ENCODE measurements at regions not wholly inside any gene's neighbourhood (a gene's known extent, or its start where the extent isn't known, plus 50 kb on each side); places are given as distances from the start of the nearest gene placed in this dataset.

DNA sequence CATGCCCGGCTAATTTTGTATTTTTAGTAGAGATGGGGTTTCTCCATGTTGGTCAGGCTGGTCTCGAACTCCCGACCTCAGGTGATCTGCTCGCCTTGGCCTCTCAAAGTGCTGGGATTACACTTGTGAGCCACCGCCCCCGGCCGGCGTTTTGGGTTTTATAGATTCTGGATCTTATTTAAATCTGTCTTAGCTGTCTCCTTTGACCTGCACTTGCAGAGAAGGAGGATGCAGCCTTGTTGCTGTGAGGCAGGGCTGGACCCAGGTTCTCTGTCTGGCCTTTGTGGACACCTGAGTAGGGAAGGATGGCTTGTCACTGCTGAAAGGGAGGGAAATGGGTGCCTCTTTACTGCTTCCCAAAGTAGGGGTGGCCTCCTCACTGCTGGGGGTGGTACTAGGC lies 83.0 kb upstream of the HS6ST1 start:
- no peak for DNase-seq (ENCODE audit: low read depth)

- no peak for DNase-seq (ENCODE audit: low read depth)
Observed at GRCh38 chr2:128402911-128403670, 84.4 kb upstream of the HS6ST1 start.

DNA sequence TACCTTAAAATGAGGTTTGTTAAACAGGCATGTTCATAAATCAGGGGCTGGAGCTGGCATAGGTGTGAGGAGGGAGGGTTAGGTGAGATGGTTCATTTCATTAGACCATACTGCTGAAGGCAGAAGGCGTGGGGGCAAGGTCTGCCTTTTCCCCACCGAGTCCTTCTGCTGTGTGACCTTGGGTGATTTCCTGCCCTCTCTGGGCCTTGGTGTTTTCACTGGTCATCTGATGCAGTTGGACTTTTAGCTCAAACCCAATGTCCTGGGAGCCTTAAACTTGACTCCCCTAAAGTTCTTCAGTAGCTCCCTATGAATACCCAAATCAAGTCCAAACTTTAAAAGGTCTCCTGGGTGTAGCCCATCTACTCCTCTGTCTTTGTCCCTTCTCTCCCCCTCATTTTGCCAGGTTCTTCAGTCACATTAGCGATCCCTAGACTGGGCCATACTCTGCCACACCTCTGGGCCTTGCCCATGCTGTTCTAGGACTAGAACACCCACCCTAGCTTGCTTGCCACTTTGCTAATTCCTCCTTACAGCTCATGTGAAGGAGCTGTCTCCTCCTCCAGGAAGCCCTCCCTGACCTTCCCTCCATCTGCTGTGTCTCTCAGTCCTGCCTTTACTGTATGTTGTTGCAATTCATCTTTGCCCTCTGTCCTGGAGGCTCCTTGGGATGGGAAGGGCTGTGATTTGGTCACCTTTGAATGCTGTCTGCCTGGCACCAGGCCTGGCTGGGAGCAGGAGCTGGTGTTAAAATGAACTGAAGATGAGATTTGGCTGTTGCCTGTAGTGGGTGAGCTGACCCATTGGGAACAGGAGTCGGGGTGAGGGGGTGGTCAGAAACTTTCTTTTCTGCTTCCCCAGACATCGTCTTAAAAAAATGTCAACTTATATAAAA lies 85.4 kb upstream of the HS6ST1 start:
- no peak for DNase-seq (ENCODE audit: low read depth)

DNA sequence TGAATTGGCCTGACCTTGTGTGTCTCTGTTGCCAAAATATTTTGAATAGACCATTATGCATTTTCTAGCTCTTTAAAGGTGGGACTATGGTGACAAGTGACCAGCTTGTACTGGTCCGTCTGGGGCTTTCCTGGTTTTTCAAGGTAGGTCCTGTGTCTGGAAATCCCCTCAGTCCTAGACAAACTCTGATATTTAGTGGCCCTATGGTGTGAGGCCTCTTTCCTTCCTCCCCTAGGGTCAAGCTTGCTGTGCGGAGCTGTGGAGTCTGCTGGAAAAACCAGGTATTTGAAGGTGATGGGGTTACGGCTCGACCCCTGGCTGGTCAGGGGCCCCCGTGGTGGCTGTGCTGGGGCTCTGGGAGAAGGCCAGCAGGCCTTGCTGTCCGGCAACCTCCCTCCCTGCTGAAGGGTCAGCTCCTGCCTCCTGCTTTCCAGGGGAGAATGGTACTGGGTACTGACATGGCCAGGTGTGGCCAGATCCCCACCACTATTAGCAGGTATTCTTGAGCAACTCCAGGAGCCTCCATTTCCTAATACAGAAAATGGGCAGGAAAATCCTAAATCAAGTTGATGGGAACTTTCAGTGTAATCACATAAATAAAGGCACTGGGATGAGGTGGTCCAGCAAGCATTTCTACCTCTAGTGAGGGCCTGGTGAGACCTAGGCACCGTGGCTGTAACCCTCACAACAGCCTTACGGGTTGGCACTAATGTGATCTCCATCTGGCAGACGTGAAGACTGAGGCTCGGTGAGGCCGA lies 86.2 kb upstream of the HS6ST1 start:
- no peak for DNase-seq (ENCODE audit: low read depth)

GRCh38 chr2:128405467-128405900 lies 86.8 kb upstream of the HS6ST1 start:
- no peak for DNase-seq (ENCODE audit: low read depth)

DNA sequence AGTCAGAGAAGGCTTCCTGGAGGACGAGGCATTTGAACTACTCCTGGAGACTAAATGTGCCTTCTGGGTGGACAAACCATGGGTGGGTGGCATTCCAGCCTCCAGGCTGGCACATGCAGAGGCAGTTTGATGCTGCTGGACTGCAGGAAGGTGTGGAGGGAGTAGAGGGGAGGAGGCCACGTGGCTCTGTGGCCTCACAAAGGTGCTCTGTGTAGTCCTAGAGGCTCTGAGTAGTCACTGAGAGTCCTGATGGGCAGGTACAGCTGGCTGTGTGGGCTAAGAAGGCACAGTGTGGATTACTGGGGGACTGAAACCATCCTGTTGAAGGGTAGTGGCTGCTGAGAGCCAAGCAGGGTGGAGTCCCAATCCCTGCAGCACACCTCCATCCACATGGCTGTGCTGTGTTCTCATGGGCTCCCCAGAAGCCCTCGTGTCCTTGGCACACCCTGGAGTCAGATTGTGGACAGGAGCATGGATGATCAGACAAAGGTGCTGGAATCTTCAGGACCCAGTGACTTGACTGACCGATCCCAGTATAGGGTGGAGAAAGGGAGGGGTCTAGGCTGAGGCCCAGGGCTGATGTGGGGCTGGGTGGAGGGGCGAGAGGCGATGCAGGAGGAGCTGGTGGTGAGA lies 87.4 kb upstream of the HS6ST1 start:
- no peak for DNase-seq (ENCODE audit: low read depth)

DNA sequence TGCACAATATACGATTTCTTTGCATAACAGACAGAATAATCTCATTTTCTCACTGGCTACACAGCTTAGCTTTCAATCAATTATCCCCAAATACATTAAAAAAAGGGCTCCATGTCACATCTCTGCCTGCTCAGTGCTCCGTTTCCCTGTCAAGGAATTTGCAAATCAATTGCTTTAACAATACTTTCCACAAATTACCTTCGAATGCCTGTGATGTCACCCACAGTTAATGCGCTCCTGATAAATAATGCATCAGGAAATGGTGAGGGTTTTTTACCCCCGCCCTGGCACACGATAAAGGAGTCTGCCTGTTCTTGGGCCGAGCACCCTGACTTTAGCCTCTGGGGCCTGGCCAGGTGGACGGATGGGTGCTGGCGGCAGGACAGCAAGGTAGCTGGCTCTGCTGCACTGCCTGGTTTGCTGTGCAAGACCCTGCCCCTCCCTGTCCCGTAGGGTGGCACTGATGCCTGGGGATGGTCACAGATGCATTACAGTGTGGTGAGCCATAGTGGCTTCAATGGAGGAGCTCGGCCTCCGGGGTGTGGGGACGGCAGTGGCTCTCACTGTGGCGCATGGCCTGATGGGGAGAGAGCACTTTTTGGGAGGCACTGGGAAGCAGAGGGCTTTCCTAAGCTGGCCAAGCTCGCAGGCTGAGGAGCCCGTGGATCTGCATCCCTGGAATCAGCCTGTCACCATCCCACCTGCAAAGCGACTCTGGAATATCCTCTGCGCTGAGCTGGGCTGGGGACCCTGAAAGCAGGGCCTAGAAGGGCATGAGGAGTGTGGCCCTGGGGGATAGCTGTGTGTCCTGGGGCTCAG lies 88.3 kb upstream of the HS6ST1 start:
- no peak for DNase-seq (ENCODE audit: low read depth)

DNA sequence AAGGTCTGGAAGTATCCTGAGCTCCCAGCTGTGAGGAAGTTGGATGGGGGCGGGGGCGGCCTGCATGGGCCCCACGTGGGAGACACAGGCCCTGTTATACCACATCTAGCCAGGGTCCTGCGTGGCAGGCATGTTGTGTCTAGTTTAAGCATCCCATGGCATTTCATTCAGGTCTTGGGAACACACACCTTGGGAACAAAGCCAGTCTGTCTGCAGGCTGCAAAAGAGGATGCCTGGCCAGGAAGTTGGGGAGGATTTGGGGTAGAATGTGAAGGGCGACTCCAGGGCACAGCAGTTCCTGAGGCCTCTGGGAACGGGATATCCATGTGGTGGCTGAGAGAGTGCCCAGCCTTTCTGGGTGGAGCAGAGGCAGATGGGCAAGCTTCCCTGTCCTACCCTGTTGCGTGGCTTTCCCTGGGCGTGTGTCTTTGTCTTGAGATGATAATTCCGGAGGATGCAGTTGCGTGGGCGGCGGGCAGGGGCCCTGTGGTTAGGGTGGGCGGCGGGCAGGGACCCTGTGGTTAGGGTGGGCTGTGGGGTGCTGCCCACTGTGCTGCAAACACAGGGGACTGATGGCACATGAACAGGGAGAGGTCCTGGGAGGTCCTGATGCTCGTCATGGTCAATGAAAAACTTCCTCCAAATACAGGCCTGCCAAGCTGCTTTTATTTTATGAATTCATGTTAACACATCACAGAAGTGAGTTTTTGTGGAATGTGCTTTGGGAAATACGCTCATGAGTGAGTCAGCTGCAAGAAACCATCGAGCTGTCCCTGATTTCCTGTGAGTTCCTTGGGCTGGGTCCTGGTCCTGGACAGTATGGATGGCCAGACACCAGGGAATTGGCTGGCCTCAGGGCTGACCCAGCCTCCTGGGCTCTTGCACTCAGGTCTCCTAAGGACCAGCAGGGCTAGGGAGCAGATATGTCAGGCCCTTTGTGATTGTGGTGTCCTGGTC lies 90.0 kb upstream of the HS6ST1 start:
- DNase-seq (ENCODE audit: low read depth) = no peak

DNA sequence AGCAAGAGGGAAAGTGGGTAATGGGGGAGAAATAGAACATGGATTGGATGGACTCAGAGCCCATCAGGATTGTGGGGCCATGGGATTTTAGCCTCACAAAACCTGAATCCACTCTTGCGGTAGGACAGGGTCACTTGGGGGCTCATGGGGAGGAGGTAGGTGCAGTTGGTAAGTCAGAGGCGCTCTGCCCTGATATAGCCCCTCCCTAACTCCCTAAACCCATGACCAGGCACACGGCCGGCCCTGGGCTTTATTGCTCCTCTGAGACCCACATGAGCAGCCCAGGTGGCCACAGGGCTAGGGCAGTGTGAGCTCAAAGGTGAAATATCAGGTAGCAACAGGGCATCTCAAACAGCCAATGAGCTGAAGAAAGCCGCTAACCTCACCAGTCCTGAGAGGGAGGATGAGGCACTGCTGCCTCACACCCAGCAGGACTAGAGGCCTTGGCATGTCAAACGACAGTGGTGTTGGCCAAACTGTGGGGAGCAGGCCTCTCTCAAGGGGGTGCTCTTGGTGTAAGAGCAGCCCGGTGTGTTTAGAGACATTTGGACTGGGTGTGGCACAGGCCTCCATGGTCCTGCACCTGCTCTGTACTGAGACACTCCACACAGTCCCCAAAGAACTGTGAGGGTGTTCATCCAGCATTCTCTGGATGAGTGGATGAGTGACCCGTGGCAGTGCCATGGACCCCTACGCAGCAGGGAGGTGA lies 90.8 kb upstream of the HS6ST1 start:
- DNase-seq (ENCODE audit: low read depth) = no peak

DNA sequence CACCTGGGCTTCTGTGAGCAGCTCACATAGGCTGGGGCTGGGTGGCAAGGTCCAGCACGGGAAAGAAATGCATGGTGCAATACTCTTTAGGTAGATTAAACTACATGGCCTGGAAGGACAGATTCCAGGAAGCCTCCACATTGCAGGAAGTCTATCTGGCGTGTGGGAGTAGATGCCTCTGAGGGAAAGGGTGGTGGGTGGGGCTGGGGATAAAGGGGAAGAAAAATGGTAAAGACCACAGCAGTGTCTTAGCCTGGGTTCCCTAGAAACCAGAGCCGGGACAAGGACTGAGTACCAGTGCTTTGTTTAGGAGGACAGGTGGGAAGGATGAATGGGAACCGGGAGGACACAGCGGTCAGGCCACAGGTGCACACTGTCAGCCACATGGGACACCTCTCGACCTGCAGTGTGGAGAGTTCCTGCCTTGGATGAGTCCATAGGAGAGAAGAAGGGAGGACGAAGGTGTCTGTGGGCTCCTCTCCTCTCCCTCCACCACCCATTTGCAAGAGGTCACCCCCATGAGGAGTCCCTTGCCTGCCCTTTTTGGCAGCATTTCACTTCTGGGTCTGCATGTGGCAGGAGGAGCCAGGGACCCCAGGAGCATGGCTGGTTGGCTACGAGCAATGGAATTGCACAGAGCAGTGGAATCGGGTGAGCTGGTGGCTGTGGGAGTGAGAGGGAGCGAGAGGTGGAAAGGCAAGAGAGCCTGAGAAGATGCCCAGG lies 91.5 kb upstream of the HS6ST1 start:
- no peak for DNase-seq (ENCODE audit: low read depth)

GRCh38 chr2:128410758-128411215 lies 92.1 kb upstream of the HS6ST1 start:
- DNase-seq (ENCODE audit: low read depth) = no peak

GRCh38 chr2:128411431-128411830 lies 92.8 kb upstream of the HS6ST1 start:
- DNase-seq (ENCODE audit: low read depth) = no peak

GRCh38 chr2:128412181-128412871 lies 93.7 kb upstream of the HS6ST1 start:
- DNase-seq (ENCODE audit: low read depth) = no peak

GRCh38 chr2:128413014-128413717 lies 94.5 kb upstream of the HS6ST1 start:
- no peak for DNase-seq (ENCODE audit: low read depth)

DNA sequence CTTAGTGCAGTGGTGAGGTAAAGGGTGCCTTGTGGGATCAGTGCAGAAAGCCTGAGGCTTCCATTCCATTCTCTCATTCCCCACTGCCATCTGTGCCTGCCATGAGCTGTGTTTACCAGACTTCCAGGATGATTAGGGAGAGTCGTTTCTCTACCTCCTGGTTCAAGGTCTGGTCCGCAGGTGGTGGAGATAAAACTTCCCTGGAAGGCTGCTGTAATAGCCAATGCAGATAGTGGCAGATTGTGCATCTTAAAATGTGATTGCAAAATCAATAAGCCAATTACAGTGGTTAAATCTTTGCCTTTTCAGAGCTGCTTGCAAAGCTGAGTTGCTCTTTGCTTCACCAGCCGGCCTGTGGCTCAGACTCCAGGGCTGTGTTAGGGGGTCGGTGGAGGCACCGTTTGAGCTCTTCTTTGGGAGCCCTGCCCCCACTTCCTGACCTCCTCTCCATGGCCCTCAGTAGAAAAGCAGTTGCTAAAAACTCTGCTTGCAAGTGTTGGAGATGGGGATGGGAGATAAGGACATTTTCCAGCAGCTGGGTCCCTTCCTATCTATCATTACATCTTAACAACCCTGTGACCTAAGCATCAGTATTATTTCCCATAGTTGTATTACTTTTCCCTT lies 95.2 kb upstream of the HS6ST1 start:
- DNase-seq (ENCODE audit: low read depth) = no peak

- no peak for DNase-seq (ENCODE audit: low read depth)
Observed at GRCh38 chr2:128414351-128414750, 95.7 kb upstream of the HS6ST1 start.

All from forelimb muscle (tissue), 1 donor.